D341Med (cell line): ENCODE measurements at regions not wholly inside any gene's neighbourhood (a gene's known extent, or its start where the extent isn't known, plus 50 kb on each side); places are given as distances from the start of the nearest gene placed in this dataset.
"Not testable (repeated sequence)": the region's sequence is repeated elsewhere in the genome, so short reads cannot be mapped to it uniquely, and the experiment has no call there.

Experiments used
- DNase-seq: peaks from one replicate; pipeline ENCODE4 v3.0.0; 2012; ENCODE audit warnings: low spot score

- DNase-seq = no peak
Measured at GRCh38 chr7:19376538-19376937, 231.3 kb upstream of the FERD3L start.

- DNase-seq = no peak
Measured at GRCh38 chr7:19375976-19376375, 230.8 kb upstream of the FERD3L start.

- no peak for DNase-seq
Measured at GRCh38 chr7:19373334-19373733, 228.1 kb upstream of the FERD3L start.

GRCh38 chr7:19369806-19370205 lies 224.6 kb upstream of the FERD3L start:
- DNase-seq = no peak

- no peak for DNase-seq
Measured at GRCh38 chr7:19369182-19369581, 224.0 kb upstream of the FERD3L start.

GRCh38 chr7:19368491-19368925 lies 223.3 kb upstream of the FERD3L start:
- DNase-seq = no peak

GRCh38 chr7:19364950-19365349 lies 219.7 kb upstream of the FERD3L start:
- DNase-seq = no peak

GRCh38 chr7:19362099-19362498 lies 216.9 kb upstream of the FERD3L start:
- no peak for DNase-seq

GRCh38 chr7:19353180-19353579 lies 208.0 kb upstream of the FERD3L start:
- no peak for DNase-seq

GRCh38 chr7:19352305-19352695 lies 207.1 kb upstream of the FERD3L start:
- DNase-seq = no peak

GRCh38 chr7:19351341-19352304 lies 206.4 kb upstream of the FERD3L start:
- no peak for DNase-seq

- DNase-seq = peak; percentile 6
Measured at GRCh38 chr7:19339512-19339911, 194.3 kb upstream of the FERD3L start.

- DNase-seq = not testable (repeated sequence)
Measured at GRCh38 chr7:19338512-19338911, 193.3 kb upstream of the FERD3L start.

- DNase-seq = no peak
Measured at GRCh38 chr7:19336836-19337383, 191.7 kb upstream of the FERD3L start.

GRCh38 chr7:19333706-19334105 lies 188.5 kb upstream of the FERD3L start:
- DNase-seq = no peak

GRCh38 chr7:19327018-19327417 lies 181.8 kb upstream of the FERD3L start:
- DNase-seq = no peak

GRCh38 chr7:19322002-19322401 lies 176.8 kb upstream of the FERD3L start:
- DNase-seq = no peak

GRCh38 chr7:19318287-19318686 lies 173.1 kb upstream of the FERD3L start:
- DNase-seq = no peak

GRCh38 chr7:19317461-19317860 lies 172.2 kb upstream of the FERD3L start:
- no peak for DNase-seq

- DNase-seq = no peak
Measured at GRCh38 chr7:19312416-19312815, 167.2 kb upstream of the FERD3L start.

- no peak for DNase-seq
Measured at GRCh38 chr7:19307554-19307953, 162.3 kb upstream of the FERD3L start.

GRCh38 chr7:19305698-19306097 lies 160.5 kb upstream of the FERD3L start:
- DNase-seq = no peak

- DNase-seq = no peak
Measured at GRCh38 chr7:19304086-19304485, 158.9 kb upstream of the FERD3L start.

- DNase-seq = no peak
Measured at GRCh38 chr7:19302731-19303130, 157.5 kb upstream of the FERD3L start.
